T47D (cell line): ENCODE measurements at regions not wholly inside any gene's neighbourhood (a gene's known extent, or its start where the extent isn't known, plus 50 kb on each side); places are given as distances from the start of the nearest gene placed in this dataset.
A peak's percentile ranks its signal among the peaks of the same experiment; 100 is the strongest.

ENCODE experiments used
- DNase-seq, 2 experiments: peaks; one replicate each; pipeline versions ENCODE4 v3.0.0 to v3.0.0-alpha.2; 2011 to 2012; ENCODE audit warnings: low read depth in 1 of 2, low spot score in 1 of 2
- JUND ChIP-seq: IDR thresholded peaks from 2 replicates; pipeline ENCODE4 v1.6.1; 2012; ENCODE audit warnings: low read depth
- in situ Hi-C: cut with HindIII; loops from 2 replicates; pipeline ENCODE4 v1.10.0; 2016; ENCODE audit warnings: low sequenced_read_pairs, low pct_unique_long_range_greater_than_20kb

DNA sequence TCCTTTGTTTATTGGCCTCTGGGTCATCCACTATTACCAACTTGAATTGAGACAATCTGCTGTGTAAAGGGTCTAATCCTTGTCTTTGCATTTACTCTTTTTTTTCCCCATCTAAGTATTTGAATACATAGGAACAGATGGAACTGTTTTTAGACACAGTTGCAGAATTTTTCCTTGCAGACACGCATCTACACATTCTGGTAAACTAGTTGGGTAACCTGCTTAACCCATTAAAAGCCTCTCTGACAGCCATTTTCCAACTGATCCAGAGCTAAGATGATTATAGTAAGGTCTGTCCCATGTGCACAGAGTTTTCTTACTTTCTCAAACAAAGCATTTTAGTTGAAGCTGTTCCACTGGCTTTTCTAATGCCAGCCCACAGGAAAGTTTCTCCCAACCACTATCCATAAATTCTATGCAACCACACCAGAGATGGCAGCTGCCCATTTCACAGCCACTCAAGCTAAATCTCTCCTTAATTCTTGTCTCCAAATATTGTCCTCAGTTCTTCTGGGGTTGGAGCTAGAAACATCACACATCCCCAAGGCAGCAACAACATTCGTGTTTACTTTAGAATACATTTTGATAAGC, 492.1 kb downstream of the MAFB start:
- no peak for TF ChIP-seq JUND
- in situ Hi-C loops: no loop called here
- DNase-seq: peak in 1 of 2 experiments; percentile 44

- no peak for DNase-seq
- TF ChIP-seq JUND: no peak
- in situ Hi-C loops: no loop called here
Measured at GRCh38 chr20:40195742-40196141, 493.3 kb downstream of the MAFB start.

GRCh38 chr20:40192529-40192928, 496.5 kb downstream of the MAFB start:
- no peak for DNase-seq
- in situ Hi-C loops: no loop called here
- no peak for TF ChIP-seq JUND

DNA sequence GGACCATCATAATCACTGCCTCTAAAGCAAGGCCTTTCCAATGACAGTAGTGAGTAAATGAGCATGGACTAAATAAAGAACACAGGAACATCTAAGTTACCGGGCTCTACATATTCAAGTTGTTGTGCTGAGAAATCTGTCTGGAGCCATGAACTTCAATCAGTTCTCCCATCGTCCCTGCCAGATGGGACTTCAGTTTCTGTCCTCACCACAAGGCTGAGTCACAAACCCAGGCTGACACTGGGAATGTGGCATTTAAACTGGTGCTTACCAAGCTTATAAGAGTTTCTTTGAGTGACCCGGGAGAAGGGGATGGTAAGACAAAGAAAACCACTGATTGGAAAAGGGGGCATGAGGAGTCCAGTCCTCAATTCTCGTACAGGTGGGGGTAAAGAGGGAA, 497.0 kb downstream of the MAFB start:
- in situ Hi-C loops: no loop called here
- TF ChIP-seq JUND: no peak
- no peak for DNase-seq

- no peak for DNase-seq
- no peak for TF ChIP-seq JUND
- in situ Hi-C loops: no loop called here
Measured at GRCh38 chr20:40191573-40191972, 497.5 kb downstream of the MAFB start.

- no peak for DNase-seq
- TF ChIP-seq JUND: no peak
- in situ Hi-C loops: no loop called here
Measured at GRCh38 chr20:40189621-40190020, 499.4 kb downstream of the MAFB start.

DNA sequence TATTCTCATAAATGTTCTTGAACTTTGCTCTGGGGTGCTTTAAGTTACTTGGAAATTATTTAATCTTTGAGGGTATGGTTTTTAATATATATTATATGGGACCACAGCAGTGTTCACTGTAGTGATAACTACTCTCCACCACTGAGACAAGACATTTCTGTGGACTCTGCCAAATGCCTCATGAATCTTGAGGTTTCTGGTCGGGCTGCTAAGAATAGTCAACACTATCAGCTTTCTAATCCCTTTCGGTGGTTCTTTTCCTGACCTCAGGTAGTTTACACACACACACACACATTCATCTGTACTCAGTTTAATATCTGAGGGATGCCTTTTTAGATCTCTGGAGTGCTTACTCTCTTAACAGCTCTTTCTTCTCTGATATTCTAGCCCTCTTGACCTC, 500.7 kb downstream of the MAFB start:
- no peak for TF ChIP-seq JUND
- in situ Hi-C loops: no loop called here
- DNase-seq: no peak

GRCh38 chr20:40186826-40187225, 502.2 kb downstream of the MAFB start:
- no peak for TF ChIP-seq JUND
- no peak for DNase-seq
- in situ Hi-C loops: no loop called here

DNA sequence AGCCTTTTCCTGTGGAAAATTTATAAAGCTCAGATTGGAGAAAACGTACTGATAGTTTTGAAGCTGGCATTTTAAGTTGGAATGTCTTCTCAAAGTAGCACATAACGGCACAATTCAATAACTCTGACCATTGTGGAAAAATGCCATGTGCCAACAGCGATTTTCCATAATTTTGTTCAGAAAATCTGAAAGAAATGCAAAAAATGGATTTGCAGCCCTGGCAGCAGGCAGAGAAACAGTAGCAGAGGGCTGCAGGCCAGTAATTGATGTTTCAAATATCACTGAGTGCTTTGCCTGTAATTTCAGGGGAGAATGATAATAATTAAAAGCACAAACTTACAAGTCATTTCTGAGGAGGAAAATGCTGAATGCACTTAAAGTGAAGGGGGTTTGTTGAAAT, 507.4 kb downstream of the MAFB start:
- no peak for DNase-seq
- in situ Hi-C loops: no loop called here
- no peak for TF ChIP-seq JUND

- in situ Hi-C loops: no loop called here
- DNase-seq: no peak
- no peak for TF ChIP-seq JUND
Measured at GRCh38 chr20:40176098-40176841, 512.8 kb downstream of the MAFB start.

DNA sequence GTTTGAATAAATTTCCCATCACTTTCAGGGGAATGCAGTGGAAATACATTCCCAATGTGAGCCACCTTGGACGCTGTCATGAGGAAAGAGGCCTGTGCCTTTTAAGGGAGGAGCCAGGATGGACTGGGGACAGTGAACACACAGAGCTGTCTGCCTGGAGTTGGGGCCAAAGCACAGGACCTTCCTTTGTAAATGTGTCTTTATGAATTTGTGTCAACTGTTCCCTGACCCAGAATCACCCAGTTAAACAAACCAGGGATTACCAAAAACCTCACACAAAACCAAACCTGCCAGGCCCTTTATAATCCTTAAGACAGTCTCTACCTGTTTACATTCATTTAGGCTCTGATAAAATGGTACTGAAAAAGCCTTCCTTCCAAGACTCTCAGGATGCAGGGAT, 513.7 kb downstream of the MAFB start:
- TF ChIP-seq JUND: no peak
- in situ Hi-C loops: no loop called here
- DNase-seq: peak in 1 of 2 experiments; percentile 42

DNA sequence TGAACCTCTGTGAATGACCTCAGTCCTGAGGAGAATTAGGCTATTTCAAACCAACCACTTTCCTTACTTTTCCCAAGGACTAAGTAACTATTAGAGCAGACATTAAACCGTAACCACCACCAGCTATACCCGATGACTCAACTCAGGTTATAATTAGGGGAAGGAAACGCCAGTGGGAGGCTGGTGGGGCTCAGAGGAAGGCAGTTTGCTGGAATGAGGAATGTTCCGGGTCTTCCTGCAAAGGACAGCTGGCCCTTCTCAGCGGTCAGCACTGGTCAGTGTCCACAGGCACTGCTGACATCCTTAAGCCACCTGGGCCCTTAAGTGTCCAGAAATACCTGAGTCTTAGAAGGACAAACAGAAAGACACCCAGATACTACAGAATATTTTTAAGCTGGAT, 515.2 kb downstream of the MAFB start:
- in situ Hi-C loops: no loop called here
- DNase-seq: no peak
- TF ChIP-seq JUND: no peak

GRCh38 chr20:40168981-40169620, 519.9 kb downstream of the MAFB start:
- no peak for TF ChIP-seq JUND
- no peak for DNase-seq
- in situ Hi-C loops: no loop called here
